GM20000 (cell line): ENCODE measurements at regions not wholly inside any gene's neighbourhood (a gene's known extent, or its start where the extent isn't known, plus 50 kb on each side); places are given as distances from the start of the nearest gene placed in this dataset.

Experiments used
- DNase-seq: peaks from one replicate; pipeline ENCODE4 v3.0.0; 2012; ENCODE audit warnings: low spot score
- TF ChIP-seq, protein P1 (sequence below): IDR thresholded peaks from 2 replicates; pipeline ENCODE4 v1.5.1; 2012; ENCODE audit warnings: mild to moderate bottlenecking, control low read depth; ENCODE audit errors: extremely low read depth, missing control alignments

DNA sequence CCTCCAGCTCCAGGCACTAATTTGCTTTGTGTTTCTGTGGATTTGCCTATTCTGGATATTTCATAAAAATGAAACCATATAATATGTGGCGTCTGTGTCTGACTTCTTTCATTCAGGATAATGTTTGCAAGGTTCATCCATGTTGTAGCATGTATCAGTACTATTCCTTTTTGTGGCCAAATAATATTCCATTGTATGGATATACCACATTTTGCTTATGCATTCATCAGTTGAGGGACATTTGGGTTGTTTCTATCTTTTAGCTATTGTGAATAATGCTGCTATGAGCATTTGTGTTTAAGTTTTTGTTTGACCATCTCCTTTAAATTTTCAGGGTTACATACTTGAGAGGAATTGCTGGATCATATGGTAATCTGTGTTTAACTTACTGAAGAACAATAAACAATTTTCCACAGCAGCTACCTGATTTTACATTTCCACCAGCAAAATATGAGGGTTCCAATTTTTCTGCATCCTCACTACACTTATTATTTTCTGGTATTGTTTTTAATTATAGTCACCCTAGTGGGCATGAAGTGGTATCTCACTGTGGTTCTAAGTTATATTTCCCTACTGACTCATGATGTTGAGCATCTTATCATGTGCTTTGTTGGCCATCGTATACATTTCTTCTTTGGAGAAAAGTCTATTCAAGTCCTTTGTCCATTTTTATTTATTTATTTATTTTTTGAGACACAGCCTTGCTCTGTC, 63.9 kb downstream of the GCNT4 start:
- DNase-seq = no peak
- TF ChIP-seq, protein P1, sequence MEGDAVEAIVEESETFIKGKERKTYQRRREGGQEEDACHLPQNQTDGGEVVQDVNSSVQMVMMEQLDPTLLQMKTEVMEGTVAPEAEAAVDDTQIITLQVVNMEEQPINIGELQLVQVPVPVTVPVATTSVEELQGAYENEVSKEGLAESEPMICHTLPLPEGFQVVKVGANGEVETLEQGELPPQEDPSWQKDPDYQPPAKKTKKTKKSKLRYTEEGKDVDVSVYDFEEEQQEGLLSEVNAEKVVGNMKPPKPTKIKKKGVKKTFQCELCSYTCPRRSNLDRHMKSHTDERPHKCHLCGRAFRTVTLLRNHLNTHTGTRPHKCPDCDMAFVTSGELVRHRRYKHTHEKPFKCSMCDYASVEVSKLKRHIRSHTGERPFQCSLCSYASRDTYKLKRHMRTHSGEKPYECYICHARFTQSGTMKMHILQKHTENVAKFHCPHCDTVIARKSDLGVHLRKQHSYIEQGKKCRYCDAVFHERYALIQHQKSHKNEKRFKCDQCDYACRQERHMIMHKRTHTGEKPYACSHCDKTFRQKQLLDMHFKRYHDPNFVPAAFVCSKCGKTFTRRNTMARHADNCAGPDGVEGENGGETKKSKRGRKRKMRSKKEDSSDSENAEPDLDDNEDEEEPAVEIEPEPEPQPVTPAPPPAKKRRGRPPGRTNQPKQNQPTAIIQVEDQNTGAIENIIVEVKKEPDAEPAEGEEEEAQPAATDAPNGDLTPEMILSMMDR = no peak

DNA sequence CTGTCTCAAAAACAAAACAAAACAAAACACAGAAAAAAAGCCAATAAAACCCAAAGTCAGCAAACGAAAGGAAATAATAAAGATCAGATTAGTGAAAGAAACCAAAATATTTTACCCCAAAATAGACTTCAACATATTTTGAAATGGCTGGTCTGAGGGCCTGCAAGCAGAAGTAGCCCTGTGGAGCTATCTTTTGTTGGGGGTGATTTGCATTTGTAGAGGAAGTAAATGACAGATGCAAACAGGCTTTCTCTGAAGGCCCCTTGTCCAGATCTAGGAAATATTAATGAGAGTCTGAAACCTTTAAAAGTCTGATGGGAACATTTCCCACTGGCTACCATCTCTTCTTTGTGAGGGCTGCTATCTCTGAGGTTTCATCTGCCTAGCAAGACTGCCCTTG, 74.0 kb downstream of the GCNT4 start:
- DNase-seq = no peak
- TF ChIP-seq, protein P1 = no peak

DNA sequence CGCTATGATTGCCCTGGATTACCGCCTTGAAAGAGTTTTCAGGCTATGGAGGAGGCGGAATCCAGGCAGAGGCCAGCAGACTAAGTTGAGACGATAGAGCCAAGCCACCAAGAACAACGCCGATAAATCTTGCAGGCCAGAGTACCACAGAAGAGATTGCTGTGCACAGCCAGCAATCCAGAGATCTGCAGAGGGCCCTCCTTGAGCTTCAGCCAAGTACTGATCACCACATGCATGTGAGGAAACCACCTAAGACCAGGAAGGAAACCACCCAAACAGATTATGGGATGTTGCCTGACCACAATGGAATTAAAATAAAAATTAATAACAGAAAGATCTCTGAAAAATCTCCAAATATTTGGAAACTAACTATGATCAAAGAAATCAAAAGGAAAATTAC, 74.9 kb downstream of the GCNT4 start:
- TF ChIP-seq, protein P1 = no peak
- no peak for DNase-seq

DNA sequence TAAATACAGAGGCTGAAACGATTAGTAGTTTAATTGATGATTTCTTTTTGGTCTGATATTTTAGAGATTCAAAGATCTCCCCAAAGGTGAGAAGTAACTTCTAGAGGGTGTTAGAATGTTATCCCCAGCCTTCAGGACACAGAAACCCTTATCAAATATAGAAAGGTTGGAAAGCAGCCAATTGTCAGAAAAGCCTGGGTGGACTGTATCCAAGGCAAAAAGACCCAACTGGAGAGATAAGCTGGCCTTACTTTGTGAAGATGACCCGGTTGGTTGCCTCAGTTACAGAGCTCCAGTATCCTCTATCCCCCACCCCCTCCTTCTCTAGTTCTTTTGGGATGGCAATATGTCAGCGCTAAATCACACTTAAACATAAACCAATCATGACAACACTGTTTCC, 75.7 kb downstream of the GCNT4 start:
- TF ChIP-seq, protein P1 = no peak
- no peak for DNase-seq

DNA sequence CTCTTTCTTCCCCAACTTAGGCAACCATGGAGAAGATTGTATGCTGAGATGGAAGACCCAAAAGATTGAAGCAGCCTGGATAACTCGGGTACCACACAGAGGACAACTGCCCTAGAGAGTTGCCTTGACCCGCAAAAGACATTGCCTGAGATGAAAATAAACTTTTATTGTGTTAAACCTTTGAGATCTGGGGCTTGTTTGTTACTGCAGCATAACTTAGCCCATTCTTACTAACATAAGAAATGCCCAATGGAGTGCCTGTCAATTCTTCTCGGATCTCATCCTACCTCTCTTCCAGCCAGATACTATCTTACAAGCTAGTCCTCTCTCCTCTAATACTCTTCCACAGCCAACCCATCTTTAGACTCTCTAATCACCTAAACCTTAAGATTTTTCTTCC, 76.8 kb downstream of the GCNT4 start:
- TF ChIP-seq, protein P1 = no peak

DNA sequence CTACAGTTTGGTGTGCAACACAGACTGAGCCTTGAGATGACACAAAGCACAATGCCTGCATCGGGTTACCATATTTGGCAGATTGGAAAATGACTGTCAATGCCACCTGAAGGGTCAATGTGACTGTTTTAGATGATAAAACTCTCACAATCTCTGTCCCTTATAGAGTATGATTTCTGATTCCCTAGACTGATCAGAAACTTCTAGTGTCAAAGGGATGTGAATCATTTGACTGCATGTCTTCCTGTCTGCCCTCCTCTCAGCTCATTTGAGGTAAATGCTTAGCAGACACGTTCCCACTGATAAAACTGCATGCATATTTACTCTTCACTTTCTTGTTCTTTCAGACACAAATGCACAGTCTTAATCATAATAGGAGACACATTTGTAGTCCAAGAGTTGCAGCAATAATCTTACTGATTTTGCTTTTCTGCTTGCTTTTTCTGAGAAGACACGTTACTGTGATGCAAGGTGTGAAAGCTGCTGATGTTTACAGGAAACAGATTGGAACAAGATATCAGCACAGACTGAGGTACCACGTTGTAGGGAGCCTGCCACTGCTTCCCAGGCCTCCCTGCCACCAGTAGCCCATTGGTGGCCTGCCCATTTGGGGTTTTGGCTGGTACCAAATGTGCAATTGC, 77.8 kb downstream of the GCNT4 start:
- TF ChIP-seq, protein P1 = no peak
- DNase-seq = no peak

More for the DNA sequence above, 76.8 kb downstream of the GCNT4 start:
- no peak for DNase-seq

DNA sequence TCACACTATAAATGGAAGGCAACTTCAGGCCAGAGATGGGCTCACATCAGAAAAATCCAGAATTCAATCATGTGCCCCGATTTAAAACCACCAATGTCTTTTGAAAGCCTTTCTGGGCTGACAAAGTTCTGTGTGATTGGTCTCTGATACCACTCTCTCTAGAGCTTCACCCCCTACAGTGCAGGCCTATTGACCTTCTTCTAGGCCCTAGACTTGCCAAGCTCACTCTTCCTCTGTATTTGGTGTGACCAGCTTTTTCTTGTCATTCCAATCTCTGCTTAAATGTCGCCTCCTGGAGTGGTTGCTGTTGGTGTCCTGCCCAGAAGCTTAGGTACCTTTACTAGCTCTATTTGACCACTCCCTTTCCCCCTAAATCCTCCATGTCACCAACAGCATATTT, 78.7 kb downstream of the GCNT4 start:
- TF ChIP-seq, protein P1 = no peak
- no peak for DNase-seq
